NCI-H1694 treated with DMSO at 0.1 percent for 48 hours (cell line): ENCODE measurements at regions not wholly inside any gene's neighbourhood (a gene's known extent, or its start where the extent isn't known, plus 50 kb on each side); places are given as distances from the start of the nearest gene placed in this dataset.

Experiments
- DNase-seq: peaks from one replicate; lab custom pipeline; 2025; lab: John Stamatoyannopoulos, UW

DNA sequence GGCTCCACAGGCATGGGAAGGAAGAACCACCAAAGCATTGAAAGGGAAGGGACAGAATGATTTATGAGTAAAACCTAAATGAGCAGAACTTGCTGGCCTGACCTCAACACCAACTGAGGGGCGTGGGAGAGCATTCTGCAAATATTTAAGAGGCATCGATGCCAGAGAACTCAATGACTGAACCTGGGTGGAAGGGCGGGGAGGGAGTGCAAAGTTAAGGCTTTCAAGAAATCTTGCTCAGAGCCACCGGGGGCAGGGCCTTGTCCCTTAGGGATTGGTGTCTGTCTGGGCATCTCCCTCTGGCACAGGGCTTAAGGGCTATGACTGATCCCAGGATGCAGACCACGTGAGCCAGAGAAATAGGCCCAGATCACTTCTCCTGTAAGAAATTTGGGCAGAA, 137.1 kb downstream of the ADAMTS15 start:
- no peak for DNase-seq

DNA sequence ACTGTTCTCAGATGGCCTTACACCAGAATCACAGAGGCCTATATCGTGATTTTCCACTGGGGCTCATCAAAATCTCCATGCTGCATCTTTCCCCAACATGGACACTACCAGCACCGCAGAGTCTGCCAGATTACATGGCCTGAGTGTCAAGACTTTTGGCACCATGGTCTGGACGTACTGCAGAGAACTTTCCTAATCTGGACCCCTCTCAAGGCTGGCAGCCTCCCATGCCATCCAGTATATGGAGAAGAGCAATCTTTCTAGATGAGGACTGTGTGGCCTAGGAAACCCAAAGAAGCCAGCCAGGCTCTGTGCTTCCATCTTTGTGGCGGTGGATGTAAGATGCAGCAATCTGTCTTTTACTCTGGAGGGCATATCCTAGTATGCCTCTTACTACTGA, 139.2 kb downstream of the ADAMTS15 start:
- DNase-seq, result no peak

DNA sequence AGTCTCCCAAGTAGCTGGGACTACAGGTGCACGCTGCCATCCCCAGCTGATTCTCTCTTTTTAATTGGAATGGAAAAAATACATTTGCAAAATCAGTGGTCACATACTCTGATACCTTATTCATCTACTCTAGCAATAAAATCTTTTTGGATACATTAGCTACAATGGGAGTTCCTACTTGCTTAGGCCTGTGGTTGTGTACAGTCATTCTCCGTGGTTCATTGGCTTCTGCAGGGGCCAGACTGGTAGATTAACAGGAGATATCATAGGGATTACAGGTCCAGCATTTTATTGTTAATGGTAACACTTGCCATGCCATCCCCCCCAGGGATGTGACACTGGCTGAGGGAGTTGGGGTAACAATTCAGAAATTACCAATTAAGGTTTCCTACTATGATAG, 140.0 kb downstream of the ADAMTS15 start:
- no peak for DNase-seq

DNA sequence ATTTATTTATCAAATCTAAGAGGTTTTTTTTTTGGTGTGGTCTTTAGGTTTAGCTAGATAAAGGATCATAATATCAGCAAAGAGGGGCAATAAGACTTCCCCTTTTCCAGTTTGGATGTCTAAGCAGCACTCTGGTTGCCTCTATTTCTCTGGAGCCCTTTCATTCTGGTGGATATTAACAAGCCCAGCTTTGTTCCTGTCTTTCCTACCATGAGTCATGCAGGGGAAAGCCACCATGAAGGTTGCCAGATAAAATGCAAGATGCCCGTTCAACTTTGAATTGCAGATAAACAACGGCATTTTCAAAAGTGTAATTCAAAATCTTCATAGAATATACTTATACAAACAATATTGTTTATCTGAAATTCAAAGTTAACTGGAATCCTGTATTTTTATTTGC, 143.6 kb downstream of the ADAMTS15 start:
- no peak for DNase-seq

DNA sequence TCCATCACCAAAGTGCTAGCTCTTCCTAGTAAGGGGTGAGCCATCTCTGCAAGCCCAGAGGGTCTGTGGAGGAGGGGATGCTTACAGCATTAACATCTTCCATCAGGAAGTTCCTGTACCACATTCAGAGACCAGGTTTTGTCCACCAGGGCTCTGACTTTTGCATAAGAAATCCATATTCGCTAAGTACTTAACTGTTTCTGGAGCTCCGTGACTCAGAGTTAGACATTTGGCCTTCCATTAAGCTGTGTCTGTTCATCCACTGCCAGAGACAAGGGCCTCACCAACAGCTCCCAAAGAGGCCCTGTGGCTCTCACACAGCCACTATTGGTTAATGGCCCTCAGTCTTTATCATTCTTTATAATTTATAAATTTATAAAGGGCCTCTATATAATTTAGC, 144.6 kb downstream of the ADAMTS15 start:
- DNase-seq, result no peak

DNA sequence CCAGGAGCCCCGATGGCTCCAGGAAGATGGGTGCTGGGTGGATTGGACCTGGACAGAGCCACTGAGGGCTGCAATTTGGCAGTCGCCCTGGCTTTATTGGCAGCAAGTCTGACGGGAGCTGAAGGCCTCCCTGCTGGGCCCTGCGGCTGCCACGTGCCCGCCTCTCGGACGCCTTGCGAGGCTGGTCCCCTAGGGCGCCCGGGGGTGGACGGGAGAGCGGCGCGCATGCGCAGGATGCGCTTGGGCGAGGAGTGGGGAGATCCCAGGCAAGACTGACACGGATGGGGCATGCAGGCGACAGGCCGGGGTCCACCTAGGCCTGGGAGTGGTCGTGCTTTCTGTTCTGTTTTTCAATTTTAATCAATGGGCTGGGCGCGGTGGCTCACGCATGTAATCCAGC, 150.0 kb downstream of the ADAMTS15 start:
- no peak for DNase-seq

DNA sequence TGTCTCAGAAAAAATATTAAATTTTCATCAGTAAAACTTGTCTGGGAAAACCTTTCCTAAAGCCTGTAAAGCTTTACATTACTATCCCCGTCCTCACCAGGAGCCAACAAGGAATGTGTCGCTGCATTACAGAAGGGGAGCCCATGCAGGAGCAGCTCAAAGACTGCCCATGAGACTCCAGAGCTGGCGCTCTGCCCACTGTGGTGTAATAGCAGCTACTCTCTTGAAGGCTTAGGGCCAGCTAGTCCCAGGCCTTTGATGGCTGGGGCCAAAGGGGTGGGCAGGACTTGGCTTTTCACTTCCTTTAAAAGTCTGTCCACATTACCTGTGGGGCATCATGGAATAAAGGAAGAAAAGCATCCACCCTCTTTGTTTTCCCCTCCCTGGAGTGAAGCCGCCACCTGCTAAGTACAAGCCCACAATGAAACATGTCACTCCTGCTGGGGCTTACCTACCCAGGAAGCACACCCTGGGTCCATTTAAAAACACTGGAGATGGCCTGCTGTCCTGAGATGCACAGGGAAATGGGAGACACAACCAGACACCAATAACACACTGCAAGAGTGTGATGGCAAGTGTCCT, 150.7 kb downstream of the ADAMTS15 start:
- DNase-seq, result no peak

DNA sequence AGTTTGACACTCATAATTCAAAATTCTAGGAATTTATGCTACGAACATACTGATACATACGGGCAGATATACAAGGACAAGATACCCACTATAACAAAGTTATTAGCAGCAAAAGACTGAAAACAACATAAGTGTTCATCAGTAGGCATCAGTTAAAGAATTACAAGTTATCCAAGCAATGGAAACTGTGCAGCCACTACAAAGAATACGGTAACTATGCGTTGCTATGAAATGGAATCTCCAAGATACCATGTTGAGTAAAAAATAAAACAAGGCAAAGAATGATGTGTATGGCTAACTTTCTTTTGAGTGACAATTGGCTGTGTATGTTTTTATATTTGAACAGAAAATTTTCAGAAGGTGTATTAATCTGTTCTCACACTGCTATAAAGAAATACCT, 151.7 kb downstream of the ADAMTS15 start:
- no peak for DNase-seq

DNA sequence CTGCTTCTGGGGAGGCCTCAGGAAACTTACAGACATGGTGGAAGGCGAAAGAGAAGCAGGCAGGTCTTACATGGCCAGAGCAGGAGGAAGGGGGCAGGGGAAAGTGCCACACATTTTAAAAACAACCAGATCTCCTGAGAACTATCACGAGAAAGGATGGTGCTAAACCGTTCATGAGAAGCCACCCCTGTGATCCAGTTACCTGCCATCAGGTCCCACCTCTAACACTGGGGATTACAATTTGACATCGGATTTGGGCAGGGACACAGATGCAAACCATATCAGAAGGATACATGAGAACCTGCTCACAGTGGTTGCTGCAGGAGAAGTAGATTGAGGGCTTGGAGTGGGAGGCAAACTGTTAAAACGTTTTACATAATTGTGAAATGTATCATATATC, 152.2 kb downstream of the ADAMTS15 start:
- no peak for DNase-seq

DNA sequence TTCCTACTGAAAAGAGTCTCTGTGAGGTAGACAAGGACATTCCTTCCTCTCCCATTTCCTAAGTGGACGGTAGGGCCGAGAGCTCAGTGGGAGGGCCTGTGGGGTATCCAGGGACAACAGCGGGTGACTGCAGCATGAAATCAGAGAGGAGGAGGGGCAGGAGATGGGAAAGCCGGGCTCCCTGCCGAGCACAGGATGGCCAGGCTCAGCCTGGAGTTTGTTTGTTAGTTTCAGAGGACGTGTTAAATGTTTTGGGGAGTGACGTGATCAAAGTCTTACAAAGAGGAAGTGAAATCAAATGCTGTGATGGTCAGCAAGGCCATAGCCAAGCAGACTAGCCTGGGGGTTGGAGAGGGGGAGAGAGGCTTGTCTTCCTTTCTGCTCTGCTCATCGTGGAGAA, 152.7 kb downstream of the ADAMTS15 start:
- DNase-seq, result no peak

DNA sequence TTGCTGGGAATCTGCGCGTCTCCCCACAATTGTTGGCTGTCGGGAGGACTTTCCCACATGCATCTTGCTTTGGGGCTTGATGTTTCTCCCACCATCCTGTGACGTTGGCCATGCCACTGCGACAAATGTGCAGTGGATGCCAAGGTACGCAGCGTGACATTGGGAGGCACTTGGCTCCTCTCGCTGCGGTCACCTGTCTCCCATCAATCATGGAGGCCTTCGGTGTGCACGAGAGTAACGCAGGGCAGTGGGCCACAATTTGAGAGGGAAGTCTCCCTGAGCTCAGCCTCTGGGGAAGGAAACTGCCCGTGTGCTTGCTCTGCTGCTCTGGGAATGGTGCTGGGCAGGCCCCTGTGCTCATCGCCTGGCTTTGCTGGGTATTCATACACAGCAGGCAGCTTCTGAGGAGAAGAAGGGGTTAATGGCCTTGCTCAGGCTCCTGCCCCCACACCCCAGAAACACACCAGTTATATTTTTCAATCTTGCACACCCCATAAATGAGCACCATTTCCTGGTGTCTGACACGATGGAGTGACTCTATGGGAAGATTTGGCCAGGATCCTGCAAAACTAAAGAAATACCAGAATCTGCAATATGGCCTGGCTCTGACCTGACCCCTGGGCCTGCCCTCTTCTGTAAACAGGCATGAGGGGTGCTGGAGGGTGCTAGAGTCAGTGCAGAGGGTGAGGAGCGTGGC, 153.5 kb downstream of the ADAMTS15 start:
- DNase-seq, result no peak

DNA sequence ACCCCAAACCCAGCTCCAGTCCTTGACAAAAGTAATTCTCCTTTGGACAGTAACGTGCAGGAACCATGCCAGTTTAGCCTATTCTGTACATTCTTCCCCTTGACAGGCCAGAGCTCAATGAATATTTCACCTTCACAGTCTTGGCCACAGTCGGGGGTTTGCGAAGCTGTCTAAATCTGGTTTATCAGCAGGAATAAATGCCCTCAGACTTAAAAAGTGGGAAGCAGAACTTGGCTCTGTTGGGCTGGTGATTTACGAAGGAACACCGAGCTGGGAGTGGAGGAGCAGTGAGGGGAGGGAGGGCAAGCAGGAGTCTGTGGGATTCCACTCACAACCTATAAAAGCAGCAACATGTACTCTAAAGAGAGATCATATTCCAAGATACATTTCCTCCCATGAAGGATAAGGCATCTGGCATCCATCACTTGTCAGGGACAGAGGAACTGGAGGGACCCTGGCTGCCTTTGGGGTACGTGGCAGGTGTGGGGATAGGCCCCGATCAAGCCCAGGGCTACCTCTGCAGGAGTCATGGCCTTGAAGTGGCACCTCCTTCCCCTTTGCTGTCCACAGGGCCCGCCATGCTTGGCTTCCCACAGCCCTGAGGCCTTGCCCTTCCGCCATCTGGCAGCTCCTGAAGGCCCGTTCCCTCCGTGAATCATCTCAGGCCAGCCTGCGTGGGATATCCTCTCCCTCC, 154.3 kb downstream of the ADAMTS15 start:
- no peak for DNase-seq

DNA sequence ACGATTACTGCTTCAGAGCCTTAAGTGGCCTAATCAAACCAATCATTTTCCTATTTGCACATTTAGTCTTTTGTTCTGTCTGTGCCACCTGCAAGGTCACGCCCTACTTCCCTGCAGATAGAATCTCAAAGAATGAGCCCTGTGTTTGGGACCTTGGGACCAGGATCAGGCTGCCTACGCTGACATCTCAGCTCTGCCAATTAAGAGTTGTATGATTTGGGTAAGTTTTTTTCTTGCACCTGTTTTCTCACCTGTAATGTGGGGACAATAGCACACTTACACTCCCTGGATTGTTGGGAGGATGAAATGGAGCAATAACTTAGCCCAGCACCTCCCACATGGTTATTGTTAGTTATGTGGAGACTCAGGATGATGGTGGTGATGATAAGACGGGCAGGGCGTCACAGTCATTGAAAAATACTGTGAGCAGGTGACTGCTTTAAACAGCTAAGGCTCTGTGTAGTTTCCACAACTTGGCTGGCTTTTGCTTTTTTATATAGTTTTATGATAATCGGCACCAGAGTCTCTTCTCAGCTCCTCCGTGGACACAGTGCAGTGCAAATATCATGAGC, 155.0 kb downstream of the ADAMTS15 start:
- DNase-seq, result no peak

DNA sequence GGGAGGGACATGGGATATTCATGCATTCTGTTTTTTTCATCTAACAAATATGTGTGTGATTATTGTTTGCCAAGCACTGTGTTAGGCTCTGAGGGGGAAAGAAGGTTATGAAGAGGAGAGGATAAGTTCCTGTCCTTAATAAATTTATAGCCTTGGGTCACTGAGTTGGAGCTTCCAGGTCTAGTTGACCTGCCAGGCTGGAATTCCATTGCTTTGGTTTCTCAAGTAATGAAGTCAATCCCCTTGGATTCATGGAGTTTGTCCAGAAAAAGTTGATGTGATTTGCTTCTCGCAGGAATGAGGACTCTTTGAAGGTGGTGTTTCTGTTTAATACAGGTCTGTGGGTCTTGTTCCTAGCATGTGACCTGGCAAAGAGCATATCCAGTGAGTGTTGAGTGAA, 156.2 kb downstream of the ADAMTS15 start:
- no peak for DNase-seq

DNA sequence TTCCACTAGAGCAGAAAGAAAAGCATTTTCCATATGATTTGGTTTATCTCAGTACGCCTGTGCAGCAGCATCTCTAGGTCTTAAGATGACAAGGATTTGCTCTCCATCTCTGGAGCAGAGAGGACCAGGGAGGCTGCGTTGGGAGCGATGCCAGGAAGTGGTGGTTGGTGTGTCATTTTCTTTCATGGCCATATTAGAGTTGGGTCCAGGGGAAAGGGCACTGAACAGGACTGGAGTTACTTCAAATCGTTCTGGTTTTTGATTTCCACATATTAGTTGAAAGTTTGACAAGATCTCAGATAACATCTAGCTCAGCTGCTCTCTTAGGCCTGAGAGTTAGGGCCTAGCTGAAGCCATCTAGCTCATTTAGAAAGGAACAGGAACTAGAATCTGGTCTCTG, 157.7 kb downstream of the ADAMTS15 start:
- DNase-seq, result no peak

DNA sequence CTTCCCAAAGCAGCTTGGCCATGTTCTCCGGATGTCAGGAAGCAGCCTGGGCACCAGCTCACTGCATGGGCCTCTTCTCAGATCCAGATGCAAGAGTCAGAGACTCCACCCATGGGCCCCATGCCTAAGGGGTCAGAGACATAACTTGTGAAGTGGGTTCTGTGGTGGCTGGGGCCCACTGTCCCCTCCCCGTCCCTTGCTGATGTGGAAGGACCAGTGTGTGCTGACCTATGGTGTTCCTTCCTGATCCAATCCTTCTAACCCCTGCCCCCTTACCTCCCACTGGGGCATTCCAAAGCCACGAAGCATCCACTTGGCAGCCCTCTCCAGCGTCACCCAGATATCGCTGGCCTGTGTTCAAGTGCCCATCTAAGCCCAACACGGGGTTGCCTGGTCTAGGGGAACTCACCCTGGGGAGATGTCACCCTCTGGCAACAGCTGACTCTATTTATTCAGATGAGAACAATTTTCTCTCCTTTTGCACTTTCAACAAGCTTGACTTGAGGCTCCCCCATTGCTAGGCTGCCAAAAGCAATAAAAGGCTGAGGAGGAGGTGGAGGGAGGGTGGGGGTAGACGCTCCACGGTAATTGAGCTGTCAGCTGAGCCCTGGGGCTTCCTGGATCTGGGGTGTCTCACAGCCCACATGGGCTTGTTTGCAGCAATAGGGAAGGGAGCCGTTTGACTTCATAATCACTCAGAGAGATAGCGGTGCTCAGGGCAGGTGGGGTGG, 158.5 kb downstream of the ADAMTS15 start:
- no peak for DNase-seq

DNA sequence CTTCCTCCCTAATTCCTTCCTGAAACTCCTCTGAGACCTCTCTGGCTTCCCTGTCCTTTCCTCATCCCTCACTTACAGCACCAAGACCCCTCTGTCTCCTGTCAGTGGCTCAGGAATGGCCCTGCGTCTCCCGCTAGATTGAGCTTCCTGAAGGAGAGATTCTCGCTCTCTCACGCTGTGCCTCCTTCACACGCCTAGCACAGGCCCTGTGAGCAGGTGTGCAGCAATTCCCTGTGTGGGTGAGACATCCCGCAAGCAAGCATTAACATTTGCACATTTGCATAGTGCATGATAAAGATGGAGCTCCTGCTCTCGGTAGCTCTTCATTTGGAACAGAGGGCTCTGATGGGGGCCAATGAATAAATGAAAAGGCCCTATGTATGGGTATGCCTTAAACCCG, 159.8 kb downstream of the ADAMTS15 start:
- DNase-seq, result no peak

DNA sequence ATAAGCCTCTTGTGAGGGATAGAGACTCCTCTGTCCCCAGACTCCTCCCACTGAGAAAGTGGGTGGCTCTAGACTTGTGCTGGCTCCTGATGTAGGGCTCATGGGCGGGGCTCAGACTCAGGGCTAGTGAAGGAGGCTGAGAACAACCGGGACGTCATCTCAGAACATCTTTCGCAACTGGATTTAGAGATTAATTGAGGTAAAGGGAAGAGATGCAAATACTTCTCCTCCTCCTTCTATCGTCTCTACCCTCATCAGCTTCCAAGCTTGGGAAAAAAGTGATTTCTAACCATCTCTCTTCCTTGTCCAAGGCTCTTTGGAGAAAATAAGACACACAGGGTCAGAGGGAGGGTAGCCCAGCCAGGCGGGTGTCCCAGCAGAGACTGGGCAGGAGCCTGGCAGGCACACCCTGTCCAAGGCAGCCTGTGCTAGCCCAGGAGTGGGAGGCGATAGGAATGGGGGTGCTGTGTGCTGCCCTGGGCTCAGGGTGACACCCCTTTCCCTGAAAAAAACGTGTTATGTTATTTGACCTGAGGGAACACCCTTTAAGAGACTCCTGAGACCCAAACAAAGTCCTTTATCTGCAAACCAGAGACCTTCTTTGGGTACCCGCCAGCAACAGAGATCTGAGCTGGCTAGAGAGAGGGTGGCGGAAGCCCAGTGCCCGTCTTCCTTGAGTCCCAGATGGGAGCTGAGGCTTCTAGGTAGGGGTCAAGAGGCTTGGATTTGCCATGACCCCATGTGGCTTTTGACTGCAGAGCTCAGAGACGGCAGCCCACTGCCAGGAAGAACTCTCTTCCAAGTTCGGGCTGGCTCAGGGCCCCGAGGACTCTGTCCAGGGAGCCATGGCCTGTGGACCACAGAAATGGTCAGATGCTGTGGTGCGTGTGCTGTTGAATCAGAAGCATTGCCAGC, 160.9 kb downstream of the ADAMTS15 start:
- DNase-seq, result no peak

DNA sequence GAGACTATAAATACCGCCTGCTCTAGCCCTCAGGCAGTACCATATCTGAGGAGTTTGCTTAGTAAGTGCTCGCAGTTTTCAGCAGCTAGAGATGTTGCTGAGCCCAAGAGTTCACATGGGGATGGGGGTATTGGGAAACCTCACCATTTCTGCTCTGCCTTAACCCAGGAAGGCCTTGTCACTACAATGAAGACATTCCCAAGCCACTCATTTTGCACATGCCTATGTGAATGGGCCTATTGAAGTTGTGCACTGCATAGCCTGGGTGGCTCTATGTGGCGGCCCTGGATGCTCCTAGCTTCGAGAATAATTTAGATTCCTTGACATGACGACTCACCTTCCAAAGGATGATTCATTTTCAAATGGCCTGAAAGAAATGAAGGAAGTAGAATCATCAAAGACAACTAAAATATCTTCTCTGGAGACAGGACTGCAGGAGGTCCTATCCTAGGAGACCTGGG, 163.4 kb downstream of the ADAMTS15 start:
- DNase-seq, result no peak

DNA sequence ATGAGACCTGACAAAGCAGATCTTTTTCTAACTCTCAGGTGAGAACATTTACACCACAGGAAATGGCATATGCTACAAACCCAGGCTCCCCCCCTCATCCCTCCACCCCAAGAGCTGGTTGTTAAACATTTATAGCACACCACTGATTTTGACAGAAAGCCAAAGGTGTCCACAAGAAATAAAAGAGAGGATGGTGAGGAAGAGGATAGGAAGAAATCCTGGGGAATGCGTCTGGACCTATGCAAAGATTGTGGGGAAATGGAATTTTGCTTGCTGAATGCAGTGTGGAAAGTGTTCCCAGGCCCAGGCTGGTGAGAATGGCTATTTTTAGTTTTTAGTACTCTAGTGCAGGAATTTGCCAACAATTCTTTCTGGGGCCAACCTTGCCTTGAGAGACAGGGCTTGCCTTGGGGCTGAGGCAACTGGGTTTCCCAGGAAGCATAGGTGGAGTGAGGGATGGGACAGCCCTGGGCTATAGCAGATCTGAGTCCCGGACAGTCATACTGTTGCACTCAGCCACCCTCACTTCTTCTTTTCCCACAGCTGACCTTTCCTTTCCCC, 163.9 kb downstream of the ADAMTS15 start:
- DNase-seq, result no peak

DNA sequence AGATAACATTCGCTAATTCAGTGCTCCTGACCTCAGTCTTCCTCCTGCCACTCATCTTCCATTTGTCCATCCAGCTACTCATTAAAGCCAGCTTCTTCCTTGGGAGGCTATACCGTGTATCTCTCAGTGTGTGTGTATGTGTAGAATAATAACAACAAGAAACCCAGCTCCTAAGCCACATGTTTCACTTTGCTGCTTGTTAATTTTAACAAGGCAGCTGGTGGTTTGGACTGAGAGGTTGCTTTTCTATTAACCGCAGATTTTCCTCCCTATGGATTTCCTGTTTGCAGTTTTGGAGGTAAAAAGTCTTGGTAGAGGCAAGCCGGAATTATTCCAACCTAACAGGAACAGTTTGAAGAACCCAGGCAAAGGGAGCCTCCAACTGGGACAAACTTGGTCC, 165.0 kb downstream of the ADAMTS15 start:
- no peak for DNase-seq
